Esophagus muscularis mucosa (tissue), 4 donors: ENCODE measurements at regions not wholly inside any gene's neighbourhood (a gene's known extent, or its start where the extent isn't known, plus 50 kb on each side); places are given as distances from the start of the nearest gene placed in this dataset.

Experiments
- DNase-seq: peaks from one replicate; pipeline ENCODE4 v3.0.0-alpha.2; 2017; ENCODE audit errors: extremely low spot score
- H3K27ac ChIP-seq, 4 donors: fragments of 200-600 bp; sonication (generic); replicated peaks in 1 of 4; 1 replicate in 3 of 4; 2 replicates in 1 of 4; pipeline ENCODE4 v1.5.1; 2016 to 2019; ENCODE audit warnings: mild to moderate bottlenecking in 1 of 4
- H3K27me3 ChIP-seq, 4 donors: fragments of 200-600 bp; sonication (generic); one replicate each; pipeline versions ENCODE4 v1.5.1 to v1.6.0; 2016 to 2019
- H3K36me3 ChIP-seq, 4 donors: fragments of 200-600 bp; sonication (generic); one replicate each; pipeline ENCODE4 v1.5.1; 2016 to 2019
- H3K4me1 ChIP-seq, 4 donors: fragments of 200-600 bp; sonication (generic); one replicate each; pipeline ENCODE4 v1.5.1; 2016 to 2019
- H3K4me3 ChIP-seq, 4 donors: fragments of 200-600 bp; sonication (generic); 1 replicate in 2 of 4; 2 replicates in 2 of 4; pipeline ENCODE4 v1.5.1; 2016 to 2019; ENCODE audit warnings: mild to moderate bottlenecking in 4 of 4, moderate library complexity in 1 of 4
- H3K9me3 ChIP-seq, 4 donors: fragments of 200-600 bp; sonication (generic); 1 replicate in 3 of 4; 2 replicates in 1 of 4; pipeline ENCODE4 v1.5.1; 2016 to 2019
- EP300 ChIP-seq: sonication (generic); formaldehyde crosslinking; IDR thresholded peaks from one replicate; pipeline ENCODE4 v1.6.1; 2017; ENCODE audit warnings: antibody characterized with exemption
- POLR2A ChIP-seq: fragments of 450-650 bp; IDR thresholded peaks from one replicate; pipeline ENCODE4 v1.6.1; 2017; ENCODE audit warnings: antibody characterized with exemption, moderate library complexity, mild to moderate bottlenecking, low read depth
- POLR2AphosphoS5 ChIP-seq, 2 donors: sonication (generic); formaldehyde crosslinking; IDR thresholded peaks; one replicate each; pipeline ENCODE4 v1.6.1; 2017; ENCODE audit warnings: antibody characterized with exemption in 2 of 2
- WGBS: methylation state at CpG from one replicate; pipeline ENCODE4 v1.1.5; 2018; 5-methylcytosine and 5-hydroxymethylcytosine counted together
- intact Hi-C: fragments of 100-400 bp; cut with DNase I; formaldehyde crosslinking; loops from one replicate; pipeline ENCODE4 v1.15.1; 2023
- TF ChIP-seq, protein P1 (sequence below), 3 experiments: fragments of 200-600 bp in 2 of 3; fragments of 450-650 bp in 1 of 3; sonication (generic) in 2 of 3; IDR thresholded peaks; one replicate each; pipeline ENCODE4 v1.5.1; 2017 to 2019; ENCODE audit warnings: antibody characterized with exemption in 3 of 3, mild to moderate bottlenecking in 2 of 3, moderate library complexity in 1 of 3

DNA sequence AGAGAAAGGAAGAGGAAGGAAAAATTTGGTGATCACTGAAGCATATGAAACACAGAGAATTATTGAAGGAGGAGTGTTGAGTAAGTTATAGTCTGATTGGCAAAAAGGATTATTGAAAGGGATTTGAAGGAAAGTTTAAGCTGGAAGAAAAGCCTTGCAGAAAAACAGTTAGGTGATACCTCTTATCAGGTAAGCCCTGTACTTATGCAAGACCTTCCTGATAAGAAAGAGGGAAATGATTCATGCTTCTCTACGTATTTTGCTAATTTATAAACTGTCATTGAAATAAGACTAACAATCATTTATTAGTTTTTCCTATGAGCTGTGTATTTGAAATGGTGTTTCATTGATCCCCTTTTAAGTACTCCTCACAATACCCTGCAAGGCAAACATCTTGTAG, 793.9 kb upstream of the NRXN1 start:
- DNase-seq, result no peak
- TF ChIP-seq, protein P1, sequence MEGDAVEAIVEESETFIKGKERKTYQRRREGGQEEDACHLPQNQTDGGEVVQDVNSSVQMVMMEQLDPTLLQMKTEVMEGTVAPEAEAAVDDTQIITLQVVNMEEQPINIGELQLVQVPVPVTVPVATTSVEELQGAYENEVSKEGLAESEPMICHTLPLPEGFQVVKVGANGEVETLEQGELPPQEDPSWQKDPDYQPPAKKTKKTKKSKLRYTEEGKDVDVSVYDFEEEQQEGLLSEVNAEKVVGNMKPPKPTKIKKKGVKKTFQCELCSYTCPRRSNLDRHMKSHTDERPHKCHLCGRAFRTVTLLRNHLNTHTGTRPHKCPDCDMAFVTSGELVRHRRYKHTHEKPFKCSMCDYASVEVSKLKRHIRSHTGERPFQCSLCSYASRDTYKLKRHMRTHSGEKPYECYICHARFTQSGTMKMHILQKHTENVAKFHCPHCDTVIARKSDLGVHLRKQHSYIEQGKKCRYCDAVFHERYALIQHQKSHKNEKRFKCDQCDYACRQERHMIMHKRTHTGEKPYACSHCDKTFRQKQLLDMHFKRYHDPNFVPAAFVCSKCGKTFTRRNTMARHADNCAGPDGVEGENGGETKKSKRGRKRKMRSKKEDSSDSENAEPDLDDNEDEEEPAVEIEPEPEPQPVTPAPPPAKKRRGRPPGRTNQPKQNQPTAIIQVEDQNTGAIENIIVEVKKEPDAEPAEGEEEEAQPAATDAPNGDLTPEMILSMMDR (IDR thresholded peaks at IDR 0.05), result no peak
- no peak for TF ChIP-seq POLR2AphosphoS5 (IDR thresholded peaks at IDR 0.05)
- Histone ChIP-seq H3K36me3 (no peaks in the 10 kb centered on the region), H3K9me3 (no peaks in the 10 kb centered on the region), H3K4me3 (no peak overlapping the region), H3K4me1 (no peaks in the 10 kb centered on the region), H3K27me3 (no peaks in the 10 kb centered on the region), H3K27ac (no peak overlapping the region)
- 61% methylated on average over 1 of the region's 1 CpG for WGBS
- intact Hi-C loops, result no loop called here

DNA sequence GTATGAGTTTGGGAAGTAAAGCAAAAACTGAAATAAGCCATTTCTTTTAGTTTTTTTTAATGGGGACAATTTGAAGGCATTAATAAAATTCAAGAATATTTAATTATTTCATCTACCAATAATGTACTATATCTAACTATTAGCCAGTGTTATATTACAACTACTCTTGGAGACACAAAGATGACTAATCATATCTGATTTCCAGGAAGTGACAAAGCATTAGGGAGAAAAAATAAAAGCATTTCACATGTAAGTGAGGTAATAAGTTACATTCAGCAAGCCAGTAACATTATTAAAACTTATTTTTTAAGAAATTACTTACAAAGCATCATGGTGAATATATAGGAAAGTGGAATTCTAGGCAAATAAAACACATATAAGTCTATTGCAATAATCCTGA, 781.3 kb upstream of the NRXN1 start:
- intact Hi-C loops, result no loop called here
- Histone ChIP-seq H3K27ac (no peak overlapping the region), H3K4me1 (no peaks in the 10 kb centered on the region), H3K27me3 (no peaks in the 10 kb centered on the region), H3K4me3 (no peak overlapping the region), H3K9me3 (no peaks in the 10 kb centered on the region), H3K36me3 (no peaks in the 10 kb centered on the region)
- no peak for DNase-seq
- TF ChIP-seq, protein P1 (IDR thresholded peaks at IDR 0.05), result no peak
- no peak for TF ChIP-seq POLR2AphosphoS5 (IDR thresholded peaks at IDR 0.05)
- no peak for TF ChIP-seq EP300
- no peak for TF ChIP-seq POLR2A

DNA sequence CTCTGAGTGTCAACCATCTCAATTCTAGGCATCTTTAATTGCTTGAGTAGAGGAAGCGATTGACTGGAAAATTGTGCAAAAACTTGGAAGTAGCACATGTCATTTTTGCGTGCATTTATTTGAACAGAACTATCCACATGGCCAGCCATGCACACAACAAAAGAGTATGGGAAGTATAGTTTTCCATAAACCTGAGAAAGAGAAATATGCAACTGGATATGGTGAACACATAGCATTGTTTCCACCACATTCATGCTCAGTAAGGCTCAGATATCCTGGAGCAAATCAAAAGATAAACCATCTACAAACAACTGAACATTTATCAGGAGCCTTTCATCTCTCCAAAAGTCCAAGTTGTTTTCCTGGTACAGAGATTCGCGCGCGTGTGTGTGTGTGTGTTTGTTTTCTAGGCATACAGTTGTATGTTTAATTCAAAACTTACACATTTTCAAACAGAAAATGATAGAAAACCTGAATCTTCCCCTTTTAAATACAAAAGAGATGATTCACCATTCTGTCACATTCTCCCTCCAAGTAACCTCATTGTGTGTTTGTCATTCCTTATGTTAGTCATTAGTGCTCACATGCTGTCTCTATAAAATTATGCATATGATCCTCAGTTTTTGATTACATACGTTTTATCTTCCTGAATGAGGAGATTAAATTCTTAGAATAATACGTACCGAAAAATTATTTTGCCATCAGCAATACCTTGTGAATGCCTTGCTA, 780.4 kb upstream of the NRXN1 start:
- 67% methylated on average over 9 of the region's 9 CpGs for WGBS
- no peak for DNase-seq
- no peaks in the 10 kb centered on the region for H3K9me3 ChIP-seq
- H3K4me1 ChIP-seq, result no peaks in the 10 kb centered on the region
- TF ChIP-seq, protein P1 (IDR thresholded peaks at IDR 0.05), result no peak
- TF ChIP-seq POLR2AphosphoS5 (IDR thresholded peaks at IDR 0.05), result no peak
- no peak for TF ChIP-seq POLR2A
- H3K27ac ChIP-seq, result no peak overlapping the region
- H3K27me3 ChIP-seq, result no peaks in the 10 kb centered on the region
- intact Hi-C loops, result no loop called here
- H3K4me3 ChIP-seq, result no peak overlapping the region
- no peaks in the 10 kb centered on the region for H3K36me3 ChIP-seq

DNA sequence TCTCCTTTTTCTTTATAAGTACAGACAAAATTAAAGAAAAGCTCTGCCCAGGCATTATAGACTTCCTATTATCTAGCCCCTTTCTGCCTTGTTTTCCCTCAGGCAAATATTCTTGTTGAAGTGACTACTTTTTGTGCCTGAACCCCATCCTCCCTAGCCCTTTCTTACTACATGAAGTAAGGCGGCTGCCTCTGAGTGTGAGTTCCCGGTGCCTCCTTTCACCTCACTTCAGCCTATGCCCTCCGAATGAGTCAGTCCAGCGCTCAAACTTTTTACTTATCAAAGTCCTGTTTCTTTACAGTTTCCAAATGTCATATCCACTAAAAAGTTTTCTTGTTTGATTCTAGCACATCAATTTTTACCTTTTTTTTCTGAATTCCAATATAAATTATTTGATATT, 778.3 kb upstream of the NRXN1 start:
- 94% methylated on average over 4 of the region's 4 CpGs for WGBS
- Histone ChIP-seq H3K4me1 (no peaks in the 10 kb centered on the region), H3K27ac (no peak overlapping the region), H3K27me3 (no peaks in the 10 kb centered on the region), H3K9me3 (no peaks in the 10 kb centered on the region), H3K4me3 (no peak overlapping the region), H3K36me3 (no peaks in the 10 kb centered on the region)
- TF ChIP-seq EP300 (no peak), POLR2AphosphoS5 (IDR thresholded peaks at IDR 0.05) (no peak), POLR2A (no peak)
- TF ChIP-seq, protein P1 (IDR thresholded peaks at IDR 0.05), result no peak
- no peak for DNase-seq
- intact Hi-C loops, result no loop called here

DNA sequence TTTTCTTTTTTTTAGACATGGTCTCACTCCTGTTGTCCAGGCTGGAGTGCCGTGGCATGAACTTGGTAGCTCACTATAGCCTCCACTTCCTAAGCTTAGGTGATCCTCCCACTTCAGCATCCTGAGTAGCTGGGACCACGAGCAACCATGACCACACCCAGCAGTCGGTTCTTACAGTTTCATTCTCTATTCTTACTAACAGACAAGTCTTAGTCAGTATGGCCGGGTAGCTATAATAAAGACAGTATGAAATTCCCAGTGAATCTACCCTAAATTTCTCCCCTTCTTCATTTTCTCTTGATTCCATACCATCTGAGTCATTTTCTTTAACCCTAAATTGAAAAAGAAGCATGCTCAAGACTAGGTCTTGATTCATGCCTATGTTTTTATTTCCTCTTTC, 775.3 kb upstream of the NRXN1 start:
- intact Hi-C loops, result no loop called here
- WGBS, result 89% methylated on average over 4 of the region's 4 CpGs

More for the DNA sequence above, 775.3 kb upstream of the NRXN1 start:
- TF ChIP-seq EP300, result no peak
- no peak for TF ChIP-seq POLR2A
- TF ChIP-seq, protein P1 (IDR thresholded peaks at IDR 0.05), result no peak
- no peak for TF ChIP-seq POLR2AphosphoS5 (IDR thresholded peaks at IDR 0.05)
- Histone ChIP-seq H3K27me3 (no peaks in the 10 kb centered on the region), H3K36me3 (no peaks in the 10 kb centered on the region), H3K27ac (no peak overlapping the region), H3K4me3 (no peak overlapping the region), H3K9me3 (no peaks in the 10 kb centered on the region), H3K4me1 (no peaks in the 10 kb centered on the region)
- no peak for DNase-seq
